BLaER1 treated with 17β-estradiol and CSF1 and Interleukin-3, amounts not matched to agents 10 nM and 100 nM (cell line): ENCODE measurements at regions not wholly inside any gene's neighbourhood (a gene's known extent, or its start where the extent isn't known, plus 50 kb on each side); places are given as distances from the start of the nearest gene placed in this dataset.

Source experiments
- H3K27ac ChIP-seq, 11 experiments: shearing (Covaris generic); formaldehyde crosslinking; 2 replicates each; pipeline ENCODE4 v1.8.1; 2022
- H3K27me3 ChIP-seq, 11 experiments: shearing (Covaris generic); formaldehyde crosslinking; 2 replicates each; pipeline ENCODE4 v1.8.1; 2022
- H3K36me3 ChIP-seq, 11 experiments: shearing (Covaris generic); formaldehyde crosslinking; 2 replicates each; pipeline ENCODE4 v1.8.1; 2022
- H3K4me1 ChIP-seq, 10 experiments: shearing (Covaris generic); formaldehyde crosslinking; 2 replicates each; pipeline ENCODE4 v1.8.1; 2022
- H3K4me2 ChIP-seq, 11 experiments: shearing (Covaris generic); formaldehyde crosslinking; 2 replicates each; pipeline ENCODE4 v1.8.1; 2022
- H3K4me3 ChIP-seq, 10 experiments: shearing (Covaris generic); formaldehyde crosslinking; 2 replicates each; pipeline ENCODE4 v1.8.1; 2022
- H3K9ac ChIP-seq, 11 experiments: shearing (Covaris generic); formaldehyde crosslinking; 2 replicates each; pipeline ENCODE4 v1.8.1; 2022
- H3K9me3 ChIP-seq, 11 experiments: shearing (Covaris generic); formaldehyde crosslinking; replicated peaks in 1 of 11; 2 replicates each; pipeline ENCODE4 v1.8.1; 2022
- H4K20me1 ChIP-seq, 11 experiments: shearing (Covaris generic); formaldehyde crosslinking; 2 replicates each; pipeline ENCODE4 v1.8.1; 2022
- Cebpa-rat ChIP-seq, 11 experiments: shearing (Covaris generic); IDR thresholded peaks; 2 replicates each; pipeline ENCODE4 v1.8.1; 2022

DNA sequence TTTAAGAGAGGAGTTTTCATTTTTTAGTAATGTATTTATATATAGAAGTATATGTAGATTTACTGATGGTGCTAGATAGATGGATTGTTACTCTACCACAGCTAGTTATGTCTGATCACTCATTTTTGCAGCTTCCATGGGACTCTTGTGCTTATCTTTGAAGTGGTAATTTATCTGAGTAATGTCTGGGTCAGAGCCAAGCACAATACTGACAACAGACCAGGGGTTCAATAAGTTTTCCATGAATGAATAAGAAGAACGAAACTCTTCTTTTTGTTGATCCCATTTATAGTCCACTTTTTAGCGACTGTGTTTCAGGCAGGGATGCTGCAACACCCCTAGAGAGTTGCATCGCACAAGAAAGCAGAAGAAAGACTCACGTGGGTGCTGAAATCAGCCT, 935.2 kb downstream of the PLA2G4A start:
- Histone ChIP-seq H3K4me3 (no peak overlapping the region), H3K27ac (no peak overlapping the region), H3K36me3 (no peaks in the 10 kb centered on the region), H3K4me2 (no peak overlapping the region), H3K4me1 (no peaks in the 10 kb centered on the region), H3K9me3 (peaks cover 0 to 6% (median 0%) of the 10 kb centered on the region in 11 experiments; a peak in 3 of 22 replicates), H3K9ac (no peak overlapping the region), H3K27me3 (no peaks in the 10 kb centered on the region), H4K20me1 (no peaks in the 10 kb centered on the region)
- TF ChIP-seq Cebpa-rat (IDR thresholded peaks at IDR 0.05), result no peak

DNA sequence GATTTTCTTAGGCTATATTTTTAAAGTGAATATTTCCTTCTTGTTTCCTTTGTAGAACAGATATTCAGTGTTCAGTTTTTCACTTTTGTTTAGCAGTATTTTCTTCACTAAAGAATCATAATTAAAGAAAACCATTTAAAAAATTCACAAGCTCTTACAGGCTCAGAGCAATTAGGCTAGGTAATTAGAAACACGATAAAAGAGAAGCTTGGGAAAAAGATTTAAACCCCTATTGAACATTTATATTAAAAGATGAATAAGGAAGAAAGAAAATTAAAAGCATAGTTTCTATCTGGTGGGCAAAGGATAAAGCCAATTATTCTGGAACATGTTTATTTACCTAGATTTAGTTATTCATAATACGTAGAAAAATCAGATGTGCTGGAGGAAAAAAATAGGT, 942.6 kb downstream of the PLA2G4A start:
- no peak overlapping the region for H3K9ac ChIP-seq
- no peaks in the 10 kb centered on the region for H3K4me1 ChIP-seq
- no peak overlapping the region for H3K27ac ChIP-seq
- TF ChIP-seq Cebpa-rat (IDR thresholded peaks at IDR 0.05), result no peak
- H3K4me2 ChIP-seq, result no peak overlapping the region
- no peak overlapping the region for H3K4me3 ChIP-seq
- H4K20me1 ChIP-seq, result no peaks in the 10 kb centered on the region
- H3K36me3 ChIP-seq, result no peaks in the 10 kb centered on the region
- no peaks in the 10 kb centered on the region for H3K27me3 ChIP-seq
- no peaks in the 10 kb centered on the region for H3K9me3 ChIP-seq

DNA sequence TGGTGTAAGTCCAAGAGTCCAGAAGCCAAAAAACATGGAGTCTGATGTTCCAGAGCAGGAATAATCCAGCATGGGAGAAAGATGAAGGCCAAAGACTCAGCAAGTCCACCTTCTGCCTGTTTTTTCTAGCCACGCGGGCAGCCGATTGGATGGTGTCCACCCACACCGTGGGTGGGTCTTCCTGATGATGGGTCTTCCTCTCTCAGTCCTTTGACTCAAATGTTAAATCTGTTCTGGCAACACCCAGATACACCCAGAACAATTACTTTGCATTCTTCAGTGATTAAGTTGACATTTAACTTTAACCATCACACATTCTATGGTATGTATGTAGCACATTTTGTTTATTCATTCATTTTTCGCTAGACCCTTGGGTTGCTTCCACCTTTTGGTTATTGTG, 944.4 kb downstream of the PLA2G4A start:
- H3K27ac ChIP-seq, result no peak overlapping the region

DNA sequence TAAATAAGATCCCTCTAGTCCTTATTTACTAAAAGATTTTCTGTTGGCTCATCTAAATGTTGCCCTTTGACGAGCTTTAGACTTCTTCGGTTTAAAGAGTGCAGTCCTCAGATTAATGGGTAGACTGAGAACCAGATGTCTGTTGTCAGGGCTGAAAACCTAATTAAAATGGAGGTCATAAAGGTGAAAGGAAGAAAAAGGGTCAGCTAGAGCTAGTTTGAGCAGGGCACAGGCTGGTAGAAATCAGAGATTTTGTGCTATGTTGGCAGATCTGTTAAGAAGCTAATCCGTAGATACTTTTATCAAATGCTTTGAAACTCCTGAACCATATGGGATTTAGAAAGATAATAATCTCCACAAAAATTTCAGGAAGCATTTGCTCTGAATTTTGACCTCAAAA, 959.0 kb downstream of the PLA2G4A start:
- Histone ChIP-seq H3K4me1 (no peaks in the 10 kb centered on the region), H3K9me3 (no peaks in the 10 kb centered on the region), H3K27ac (no peak overlapping the region), H4K20me1 (no peaks in the 10 kb centered on the region), H3K27me3 (no peaks in the 10 kb centered on the region), H3K9ac (no peak overlapping the region), H3K4me2 (no peak overlapping the region), H3K4me3 (no peak overlapping the region), H3K36me3 (no peaks in the 10 kb centered on the region)
- TF ChIP-seq Cebpa-rat (IDR thresholded peaks at IDR 0.05), result no peak

More for the DNA sequence above, 944.4 kb downstream of the PLA2G4A start:
- Histone ChIP-seq H3K36me3 (no peaks in the 10 kb centered on the region), H4K20me1 (no peaks in the 10 kb centered on the region), H3K4me3 (no peak overlapping the region), H3K27me3 (no peaks in the 10 kb centered on the region), H3K9ac (no peak overlapping the region), H3K4me1 (no peaks in the 10 kb centered on the region), H3K4me2 (no peak overlapping the region), H3K9me3 (no peaks in the 10 kb centered on the region)
- TF ChIP-seq Cebpa-rat (IDR thresholded peaks at IDR 0.05), result no peak

DNA sequence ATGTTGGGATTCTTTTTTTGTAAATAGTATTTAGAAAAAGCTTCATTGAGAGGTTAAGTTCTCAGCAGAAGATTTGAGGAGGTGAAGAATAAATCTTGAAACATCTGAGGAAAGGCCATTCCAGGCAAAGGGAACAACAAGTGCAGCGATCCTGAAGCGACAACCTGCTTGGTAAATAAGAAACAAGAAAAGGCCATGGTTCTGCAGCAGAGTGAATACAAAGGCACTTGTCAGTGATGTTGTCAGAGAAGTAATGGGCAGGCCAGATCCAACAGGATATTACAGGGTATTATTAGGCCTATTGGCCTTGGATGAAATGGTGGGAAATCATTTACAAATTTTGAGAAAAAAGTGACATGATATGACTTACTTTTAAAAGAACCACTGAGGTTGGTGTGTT, 960.0 kb downstream of the PLA2G4A start:
- H3K27me3 ChIP-seq, result no peaks in the 10 kb centered on the region
- no peak overlapping the region for H3K4me2 ChIP-seq
- no peaks in the 10 kb centered on the region for H3K9me3 ChIP-seq
- H3K4me1 ChIP-seq, result no peaks in the 10 kb centered on the region
- no peak overlapping the region for H3K4me3 ChIP-seq
- TF ChIP-seq Cebpa-rat (IDR thresholded peaks at IDR 0.05), result no peak
- no peaks in the 10 kb centered on the region for H3K36me3 ChIP-seq
- H3K27ac ChIP-seq, result no peak overlapping the region
- no peak overlapping the region for H3K9ac ChIP-seq
- H4K20me1 ChIP-seq, result no peaks in the 10 kb centered on the region

DNA sequence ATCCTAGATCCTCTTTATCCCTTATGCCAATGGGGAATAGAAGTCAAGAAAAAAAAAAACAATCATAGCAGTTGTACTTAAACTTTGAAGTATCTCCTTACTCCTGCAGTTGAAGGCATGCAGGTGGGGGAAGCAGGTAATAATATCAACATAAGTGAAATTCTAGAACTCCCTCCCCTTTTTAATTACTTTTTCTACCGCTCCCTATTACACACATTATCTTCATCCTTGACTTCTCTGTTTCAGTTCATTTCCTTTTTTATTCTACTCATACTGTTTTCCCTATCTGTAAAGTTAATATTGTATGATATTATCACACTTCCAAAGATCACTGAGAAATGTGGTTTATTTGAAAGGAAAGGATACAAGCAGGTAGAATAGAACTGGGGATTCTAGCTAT, 962.0 kb downstream of the PLA2G4A start:
- Histone ChIP-seq H4K20me1 (no peaks in the 10 kb centered on the region), H3K4me2 (no peak overlapping the region), H3K27ac (no peak overlapping the region), H3K4me1 (no peaks in the 10 kb centered on the region), H3K4me3 (no peak overlapping the region), H3K27me3 (no peaks in the 10 kb centered on the region), H3K9me3 (no peaks in the 10 kb centered on the region), H3K36me3 (no peaks in the 10 kb centered on the region), H3K9ac (no peak overlapping the region)
- no peak for TF ChIP-seq Cebpa-rat (IDR thresholded peaks at IDR 0.05)

DNA sequence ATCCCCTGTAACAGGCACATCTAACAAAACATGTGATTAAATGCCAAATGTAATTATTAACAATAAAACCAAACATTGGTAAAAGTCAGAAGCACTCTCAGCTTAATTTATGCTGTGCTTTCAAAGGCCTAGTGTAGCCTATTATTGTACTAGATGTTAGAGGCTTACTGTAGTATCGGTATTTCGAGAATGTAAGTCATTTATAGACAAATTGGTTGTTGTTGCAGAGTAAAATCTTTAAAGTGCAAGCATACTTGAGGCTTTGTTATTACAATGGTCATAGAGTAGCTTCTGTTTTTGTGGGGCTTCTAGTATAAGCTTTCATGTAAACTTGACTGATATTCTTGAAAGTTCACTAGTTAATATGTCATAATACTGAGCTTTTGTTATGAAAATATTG, 965.8 kb downstream of the PLA2G4A start:
- Histone ChIP-seq H3K4me2 (no peak overlapping the region), H3K36me3 (no peaks in the 10 kb centered on the region), H3K4me1 (no peaks in the 10 kb centered on the region), H3K27me3 (no peaks in the 10 kb centered on the region), H3K4me3 (no peak overlapping the region), H3K9ac (no peak overlapping the region), H3K27ac (no peak overlapping the region), H3K9me3 (no peaks in the 10 kb centered on the region), H4K20me1 (no peaks in the 10 kb centered on the region)
- TF ChIP-seq Cebpa-rat (IDR thresholded peaks at IDR 0.05), result no peak

DNA sequence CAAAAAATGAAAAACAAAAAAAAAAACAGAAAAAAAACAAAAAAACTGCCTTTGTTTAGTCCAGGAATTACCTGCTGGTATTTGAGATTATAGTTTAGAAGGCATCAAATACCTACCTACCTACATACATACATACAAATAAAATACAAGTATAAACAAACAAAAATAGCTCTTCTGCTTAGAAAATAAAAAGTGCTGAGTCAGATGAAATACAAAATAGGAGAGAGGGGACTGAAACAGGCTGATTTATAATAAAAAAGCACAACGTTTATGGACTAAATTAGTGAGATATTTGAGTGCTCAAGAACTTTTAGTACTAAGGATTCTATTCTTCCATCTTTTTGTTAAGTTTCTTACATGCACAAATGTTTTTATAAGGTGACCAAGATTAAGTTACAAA, 980.8 kb downstream of the PLA2G4A start:
- H3K27ac ChIP-seq, result no peak overlapping the region
- no peak for TF ChIP-seq Cebpa-rat (IDR thresholded peaks at IDR 0.05)

DNA sequence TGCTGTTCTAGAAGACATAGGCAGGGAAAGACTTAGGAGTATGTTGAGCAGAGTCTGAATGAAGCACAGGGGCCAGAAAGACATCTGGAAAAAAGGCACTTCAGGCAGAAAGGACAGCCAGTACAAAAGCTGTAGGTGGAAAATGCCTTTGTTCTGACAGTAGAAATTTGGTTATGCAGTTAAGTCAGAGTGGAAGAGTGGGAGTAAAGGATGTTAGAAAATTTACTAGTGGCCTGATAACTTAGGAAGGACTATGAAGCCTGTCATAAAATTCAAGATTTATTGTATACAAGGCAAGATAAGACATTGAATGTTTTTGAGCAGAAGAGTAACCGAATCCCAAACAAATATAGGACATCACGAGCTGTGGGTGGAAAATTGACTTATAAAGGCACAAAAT, 987.9 kb downstream of the PLA2G4A start:
- Histone ChIP-seq H3K4me3 (no peak overlapping the region), H3K9ac (no peak overlapping the region), H3K4me2 (no peak overlapping the region), H3K4me1 (no peaks in the 10 kb centered on the region), H3K9me3 (peaks cover 0 to 6% (median 0%) of the 10 kb centered on the region in 11 experiments; a peak in 5 of 22 replicates), H4K20me1 (no peaks in the 10 kb centered on the region), H3K27me3 (no peaks in the 10 kb centered on the region), H3K36me3 (no peaks in the 10 kb centered on the region), H3K27ac (no peak overlapping the region)
- no peak for TF ChIP-seq Cebpa-rat (IDR thresholded peaks at IDR 0.05)

More for the DNA sequence above, 980.8 kb downstream of the PLA2G4A start:
- no peaks in the 10 kb centered on the region for H3K27me3 ChIP-seq
- peaks cover 0 to 6% (median 0%) of the 10 kb centered on the region in 11 experiments; a peak in 4 of 22 replicates for H3K9me3 ChIP-seq
- no peak overlapping the region for H3K4me3 ChIP-seq
- H3K4me1 ChIP-seq, result no peaks in the 10 kb centered on the region
- no peaks in the 10 kb centered on the region for H4K20me1 ChIP-seq
- no peak overlapping the region for H3K9ac ChIP-seq
- no peak overlapping the region for H3K4me2 ChIP-seq
- H3K36me3 ChIP-seq, result no peaks in the 10 kb centered on the region

DNA sequence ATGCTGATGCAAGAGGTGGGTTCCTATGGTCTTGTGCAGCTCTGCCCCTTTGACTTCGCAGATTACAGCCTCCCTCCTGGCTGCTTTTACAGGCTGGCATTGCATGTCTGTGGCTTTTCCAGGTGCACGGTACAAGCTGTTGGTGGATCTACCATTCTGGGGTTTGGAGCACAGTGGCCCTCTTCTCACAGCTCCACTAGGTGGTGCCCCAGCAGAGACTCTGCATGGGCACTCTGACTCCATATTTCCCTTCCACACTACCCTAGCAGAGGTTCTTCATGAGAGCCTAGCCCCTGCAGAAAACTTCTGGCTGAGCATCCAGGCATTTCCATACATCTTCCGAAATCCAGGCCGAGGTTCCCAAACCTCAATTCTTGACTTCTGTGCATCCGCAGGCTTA, 989.0 kb downstream of the PLA2G4A start:
- no peak for TF ChIP-seq Cebpa-rat (IDR thresholded peaks at IDR 0.05)
- Histone ChIP-seq H3K4me1 (no peaks in the 10 kb centered on the region), H3K27me3 (no peaks in the 10 kb centered on the region), H3K9me3 (peaks cover 0 to 11% (median 0%) of the 10 kb centered on the region in 11 experiments; a peak in 5 of 22 replicates), H3K9ac (no peak overlapping the region), H3K36me3 (no peaks in the 10 kb centered on the region), H4K20me1 (no peaks in the 10 kb centered on the region), H3K4me3 (no peak overlapping the region), H3K4me2 (no peak overlapping the region), H3K27ac (no peak overlapping the region)
